ENCODE measurements at regions not wholly inside any gene's neighbourhood (a gene's known extent, or its start where the extent isn't known, plus 50 kb on each side); places are given as distances from the start of the nearest gene placed in this dataset.
A peak's percentile ranks its signal among the peaks of the same experiment; 100 is the strongest.

- DNase-seq (peak in 2 of 3 donors; percentile 36 to 49), ATAC-seq (peak; percentile 46)
- Histone ChIP-seq H3K9me3 (no peaks in the 10 kb centered on the region), H3K4me1 (ENCODE audit: low read depth) (peaks cover 29% of the 10 kb centered on the region), H3K4me3 (no peak overlapping the region), H3K36me3 (ENCODE audit: low read depth) (no peaks in the 10 kb centered on the region)
- intact Hi-C loops (cut with DNase I, micrococcal nuclease) = loop anchor here in 1 of 2 donors (10.0 kb wide), 1 partner anchor 300 kb away; no protein-coding TSS in a partner anchor
- TF ChIP-seq CTCF (IDR thresholded peaks at IDR 0.05) = no peak
Measured at GRCh38 chr17:73954951-73955350, 248.5 kb upstream of the RPL38 start.

GRCh38 chr17:73955616-73956015 is 247.9 kb upstream of the RPL38 start:
- DNase-seq = no peak
- Histone ChIP-seq H3K4me1 (ENCODE audit: low read depth) (peaks cover 29% of the 10 kb centered on the region), H3K36me3 (ENCODE audit: low read depth) (no peaks in the 10 kb centered on the region), H3K9me3 (no peaks in the 10 kb centered on the region), H3K4me3 (no peak overlapping the region)
- intact Hi-C loops (cut with DNase I, micrococcal nuclease) = loop anchor here in 1 of 2 donors (10.0 kb wide), 1 partner anchor 301 kb away; no protein-coding TSS in a partner anchor
- no peak for ATAC-seq
- TF ChIP-seq CTCF (IDR thresholded peaks at IDR 0.05) = no peak

GRCh38 chr17:73956169-73956568 is 247.3 kb upstream of the RPL38 start:
- H3K4me1 ChIP-seq (ENCODE audit: low read depth) = peaks cover 29% of the 10 kb centered on the region
- no peak for TF ChIP-seq CTCF (IDR thresholded peaks at IDR 0.05)
- intact Hi-C loops (cut with DNase I, micrococcal nuclease) = loop anchor here in 1 of 2 donors (10.0 kb wide), 1 partner anchor 301 kb away; no protein-coding TSS in a partner anchor
- DNase-seq (peak in 1 of 3 donors; percentile 44), ATAC-seq (peak; percentile 65)
- H3K36me3 ChIP-seq (ENCODE audit: low read depth) = no peaks in the 10 kb centered on the region
- no peaks in the 10 kb centered on the region for H3K9me3 ChIP-seq
- H3K4me3 ChIP-seq = no peak overlapping the region

GRCh38 chr17:73956595-73957465 is 246.6 kb upstream of the RPL38 start:
- H3K36me3 ChIP-seq (ENCODE audit: low read depth) = no peaks in the 10 kb centered on the region
- peak; percentile 74 to 81 (median 78) for DNase-seq
- H3K9me3 ChIP-seq = no peaks in the 10 kb centered on the region
- no peak for TF ChIP-seq CTCF (IDR thresholded peaks at IDR 0.05)
- intact Hi-C loops (cut with DNase I, micrococcal nuclease) = loop anchor here in 1 of 2 donors (10.0 kb wide), 1 partner anchor 302 kb away; no protein-coding TSS in a partner anchor
- H3K4me1 ChIP-seq (ENCODE audit: low read depth) = peaks cover 29% of the 10 kb centered on the region
- ATAC-seq = peak; percentile 80
- H3K4me3 ChIP-seq = no peak overlapping the region

- no peaks in the 10 kb centered on the region for H3K9me3 ChIP-seq
- ATAC-seq (peak; percentile 43), DNase-seq (peak; percentile 44 to 55 (median 52))
- H3K4me1 ChIP-seq (ENCODE audit: low read depth) = peaks cover 25% of the 10 kb centered on the region
- TF ChIP-seq CTCF (IDR thresholded peaks at IDR 0.05) = no peak
- H3K36me3 ChIP-seq (ENCODE audit: low read depth) = no peaks in the 10 kb centered on the region
- intact Hi-C loops (cut with DNase I, micrococcal nuclease) = loop anchor here in 1 of 2 donors (10.0 kb wide), 1 partner anchor 303 kb away; no protein-coding TSS in a partner anchor
- H3K4me3 ChIP-seq = no peak overlapping the region
Measured at GRCh38 chr17:73957564-73957963, 245.9 kb upstream of the RPL38 start.
